B cell (primary cell): ENCODE measurements at regions not wholly inside any gene's neighbourhood (a gene's known extent, or its start where the extent isn't known, plus 50 kb on each side); places are given as distances from the start of the nearest gene placed in this dataset.

Experiments
- ATAC-seq: fragments of 200-7000 bp; cut with Tn5 transposase; one replicate; pipeline ENCODE4 v1.10.0; 2021; ENCODE audit warnings: low read depth, mild to moderate bottlenecking, moderate number of reproducible peaks, moderate library complexity
- CTCF ChIA-PET: fragments of 350-600 bp; sonication (Branson Sonifier 250); formaldehyde crosslinking; loops from one replicate; lab custom pipeline; 2021; ENCODE audit warnings: antibody characterized with exemption, inconsistent platforms; lab: Charles Lee
- POLR2A ChIA-PET: fragments of 350-600 bp; sonication (Branson Sonifier 250); formaldehyde crosslinking; loops from one replicate; lab custom pipeline; 2021; ENCODE audit warnings: antibody characterized with exemption; lab: Charles Lee
- DNase-seq: peaks from one replicate; pipeline ENCODE4 v3.0.0; 2013
- H2AFZ ChIP-seq: 2 replicates; pipeline ENCODE4 v1.6.1; 2012; ENCODE audit warnings: mild to moderate bottlenecking, low read depth, low read length; ENCODE audit not compliant: insufficient read depth, poor library complexity, severe bottlenecking
- H3K27ac ChIP-seq, 2 donors: 1 replicate in 1 of 2; 2 replicates in 1 of 2; pipeline ENCODE4 v1.5.1; 2012 to 2013; ENCODE audit warnings: low read length in 2 of 2, mild to moderate bottlenecking in 2 of 2, moderate library complexity in 1 of 2
- H3K27me3 ChIP-seq, 4 experiments: fragments of 200-600 bp in 1 of 4; sonication (generic) in 1 of 4; replicated peaks in 1 of 4; 1 replicate in 2 of 4; 2 replicates in 2 of 4; pipeline versions ENCODE4 v1.6.1 to v1.7.0; 2013 to 2016; ENCODE audit warnings: low read length in 3 of 4, mild to moderate bottlenecking in 2 of 4, mixed read lengths in 1 of 4, moderate library complexity in 1 of 4; ENCODE audit not compliant: insufficient read depth in 4 of 4, control insufficient read depth in 3 of 4; ENCODE audit errors: control extremely low read depth in 1 of 4
- H3K36me3 ChIP-seq, 2 experiments: replicated peaks in 1 of 2; 1 replicate in 1 of 2; 2 replicates in 1 of 2; pipeline versions ENCODE4 v1.6.1 to v1.7.1; 2013; ENCODE audit warnings: low read length in 1 of 2; ENCODE audit not compliant: insufficient read depth in 2 of 2, control insufficient read depth in 1 of 2; ENCODE audit errors: control extremely low read depth in 1 of 2, extremely low read depth in 1 of 2
- H3K4me1 ChIP-seq, 2 donors: fragments of 200-600 bp in 1 of 2; sonication (generic) in 1 of 2; 1 replicate in 1 of 2; 2 replicates in 1 of 2; pipeline versions ENCODE4 v1.5.1 to v1.6.1; 2013 to 2017; ENCODE audit warnings: low read length in 2 of 2; ENCODE audit not compliant: control insufficient read depth in 2 of 2, insufficient read depth in 2 of 2
- H3K4me2 ChIP-seq: replicated peaks from 2 replicates; pipeline ENCODE3; 2012; ENCODE audit warnings: mild to moderate bottlenecking, low read depth, low read length; ENCODE audit not compliant: poor library complexity, severe bottlenecking
- H3K4me3 ChIP-seq, 5 experiments: fragments of 200-600 bp in 1 of 5; sonication (generic) in 1 of 5; 1 replicate in 3 of 5; 2 replicates in 2 of 5; pipeline versions ENCODE4 v1.5.1 to v1.7.0; 2011 to 2016; ENCODE audit warnings: low read length in 4 of 5, mild to moderate bottlenecking in 4 of 5, low read depth in 2 of 5, control low read depth in 1 of 5, moderate library complexity in 1 of 5; ENCODE audit not compliant: insufficient read depth in 1 of 5; ENCODE audit errors: control extremely low read depth in 1 of 5, extremely low read depth in 1 of 5
- H3K79me2 ChIP-seq: fragments of 200-600 bp; sonication (generic); one replicate; pipeline ENCODE4 v1.6.0; 2016; ENCODE audit warnings: low read length; ENCODE audit not compliant: control insufficient read depth, insufficient read depth
- H3K9ac ChIP-seq: fragments of 200-600 bp; sonication (generic); 2 replicates; pipeline ENCODE4 v1.6.1; 2017; ENCODE audit warnings: mild to moderate bottlenecking, low read length, moderate library complexity
- H3K9me3 ChIP-seq, 3 donors: one replicate each; pipeline versions ENCODE4 v1.6.1 to v1.7.1; 2013; ENCODE audit warnings: low read length in 2 of 3; ENCODE audit not compliant: control insufficient read depth in 2 of 3, insufficient read depth in 1 of 3; ENCODE audit errors: control extremely low read depth in 1 of 3
- H4K20me1 ChIP-seq: 2 replicates; pipeline ENCODE4 v1.6.0; 2012; ENCODE audit warnings: mild to moderate bottlenecking, low read length; ENCODE audit not compliant: insufficient read depth, control insufficient read depth, poor library complexity, severe bottlenecking
- H3K27ac Mint-ChIP-seq: one replicate; pipeline ENCODE4 v1.8.0; 2021; ENCODE audit warnings: mixed read lengths
- H3K27me3 Mint-ChIP-seq: one replicate; pipeline ENCODE4 v1.8.0; 2021; ENCODE audit warnings: mixed read lengths
- H3K4me1 Mint-ChIP-seq: one replicate; pipeline ENCODE4 v1.8.0; 2021; ENCODE audit warnings: mixed read lengths
- H3K4me3 Mint-ChIP-seq: one replicate; pipeline ENCODE4 v1.8.0; 2021; ENCODE audit warnings: mixed read lengths
- H3K9me3 Mint-ChIP-seq: one replicate; pipeline ENCODE4 v1.8.0; 2022; ENCODE audit warnings: mixed read lengths; ENCODE audit not compliant: insufficient read depth
- CTCF ChIP-seq: fragments of 200-600 bp; IDR thresholded peaks from one replicate; pipeline ENCODE4 v1.8.0; 2022; ENCODE audit warnings: antibody characterized with exemption, mild to moderate bottlenecking
- EZH2 ChIP-seq: IDR thresholded peaks from 2 replicates; pipeline ENCODE4 v1.6.1; 2012; ENCODE audit warnings: borderline replicate concordance, low read depth, mild to moderate bottlenecking, moderate library complexity, low read length; ENCODE audit not compliant: insufficient read depth, poor library complexity, severe bottlenecking
- WGBS: methylation state at CpG from one replicate; pipeline ENCODE4 v1.1.5; 2013; ENCODE audit warnings: missing lambda C conversion rate; ENCODE audit not compliant: insufficient coverage; 5-methylcytosine and 5-hydroxymethylcytosine counted together
- intact Hi-C: fragments of 100-400 bp; cut with micrococcal nuclease; formaldehyde crosslinking; loops from one replicate; pipeline ENCODE4 v1.10.0; 2022

GRCh38 chr3:21877214-21877754 lies 126.3 kb upstream of the ZNF385D start:
- Histone ChIP-seq H3K79me2 (no peaks in the 10 kb centered on the region), H3K4me2 (no peak overlapping the region), H3K4me3 (no peak overlapping the region), H2AFZ (no peak overlapping the region), H3K27ac (no peak overlapping the region), H3K36me3 (no peaks in the 10 kb centered on the region), H3K9ac (no peak overlapping the region), H3K27me3 (no peaks in the 10 kb centered on the region), H3K9me3 (no peaks in the 10 kb centered on the region), H4K20me1 (no peaks in the 10 kb centered on the region), H3K4me1 (no peaks in the 10 kb centered on the region)
- H3K4me1 Mint-ChIP-seq, result no peaks in the 10 kb centered on the region
- CTCF ChIA-PET, result no interaction called here
- peaks cover 2% of the 10 kb centered on the region for H3K9me3 Mint-ChIP-seq
- H3K27me3 Mint-ChIP-seq, result no peaks in the 10 kb centered on the region
- no CpG with 5 or more reads among the region's 6 CpGs for WGBS
- no peak overlapping the region for H3K27ac Mint-ChIP-seq
- ATAC-seq, result no peak
- DNase-seq, result no peak
- TF ChIP-seq CTCF, result no peak
- no peak for TF ChIP-seq EZH2
- no peak overlapping the region for H3K4me3 Mint-ChIP-seq
- intact Hi-C loops, result no loop called here
- POLR2A ChIA-PET, result no interaction called here

- no peaks in the 10 kb centered on the region for H3K36me3 ChIP-seq
- Mint-ChIP-seq H3K27ac (no peak overlapping the region), H3K4me3 (no peak overlapping the region), H3K9me3 (peaks cover 2% of the 10 kb centered on the region), H3K4me1 (no peaks in the 10 kb centered on the region), H3K27me3 (no peaks in the 10 kb centered on the region)
- no peaks in the 10 kb centered on the region for H3K27me3 ChIP-seq
- no peaks in the 10 kb centered on the region for H4K20me1 ChIP-seq
- ChIA-PET CTCF (no interaction called here), POLR2A (no interaction called here)
- no peak overlapping the region for H3K27ac ChIP-seq
- no peaks in the 10 kb centered on the region for H3K4me1 ChIP-seq
- H3K9me3 ChIP-seq, result no peaks in the 10 kb centered on the region
- no CpG with 5 or more reads among the region's 7 CpGs for WGBS
- ATAC-seq (no peak), DNase-seq (no peak)
- H3K79me2 ChIP-seq, result no peaks in the 10 kb centered on the region
- H3K4me2 ChIP-seq, result no peak overlapping the region
- intact Hi-C loops, result no loop called here
- no peak overlapping the region for H3K9ac ChIP-seq
- no peak overlapping the region for H3K4me3 ChIP-seq
- TF ChIP-seq CTCF, result no peak
- TF ChIP-seq EZH2, result no peak
- H2AFZ ChIP-seq, result no peak overlapping the region
Observed at GRCh38 chr3:21879184-21879886, 128.3 kb upstream of the ZNF385D start.
